MM.1S (cell line): ENCODE measurements at regions not wholly inside any gene's neighbourhood (a gene's known extent, or its start where the extent isn't known, plus 50 kb on each side); places are given as distances from the start of the nearest gene placed in this dataset.

Source experiments
- DNase-seq: peaks from one replicate; pipeline ENCODE4 v3.0.0-alpha.2; 2015
- H2AFZ ChIP-seq: fragments of 300-600 bp; sonication (generic); 2 replicates; pipeline ENCODE4 v1.6.0; 2016; ENCODE audit warnings: antibody characterized with exemption, low read length
- H3F3A ChIP-seq: fragments of 300-600 bp; sonication (generic); 2 replicates; pipeline ENCODE4 v1.6.1; 2016; ENCODE audit warnings: mild to moderate bottlenecking, antibody characterized with exemption, low read length, moderate library complexity, mixed read lengths; ENCODE audit not compliant: insufficient read depth
- H3K27ac ChIP-seq: fragments of 300-600 bp; sonication (generic); 2 replicates; pipeline ENCODE4 v1.5.1; 2016; ENCODE audit warnings: mild to moderate bottlenecking, low read length
- H3K27me3 ChIP-seq: fragments of 300-600 bp; sonication (generic); replicated peaks from 2 replicates; pipeline ENCODE4 v1.6.0; 2016; ENCODE audit warnings: low read length; ENCODE audit not compliant: insufficient read depth
- H3K36me3 ChIP-seq: fragments of 300-600 bp; sonication (generic); replicated peaks from 2 replicates; pipeline ENCODE4 v1.6.1; 2016; ENCODE audit warnings: mild to moderate bottlenecking, low read length, mixed read lengths; ENCODE audit not compliant: insufficient read depth
- H3K4me1 ChIP-seq: fragments of 300-600 bp; sonication (generic); 2 replicates; pipeline ENCODE4 v1.6.1; 2016; ENCODE audit warnings: low read length, mixed read lengths
- H3K4me2 ChIP-seq: fragments of 300-600 bp; sonication (generic); 2 replicates; pipeline ENCODE4 v1.6.0; 2016; ENCODE audit warnings: low read depth, low read length
- H3K4me3 ChIP-seq: fragments of 300-600 bp; sonication (generic); 2 replicates; pipeline ENCODE4 v1.5.1; 2016; ENCODE audit warnings: low read length, mixed read lengths
- H3K79me2 ChIP-seq: fragments of 300-600 bp; sonication (generic); 2 replicates; pipeline ENCODE4 v1.6.1; 2016; ENCODE audit warnings: mixed run types, low read length, mixed read lengths
- H3K9ac ChIP-seq: fragments of 300-600 bp; sonication (generic); 2 replicates; pipeline ENCODE4 v1.6.1; 2016; ENCODE audit warnings: low read length, mixed read lengths
- H3K9me2 ChIP-seq: fragments of 300-600 bp; sonication (generic); replicated peaks from 2 replicates; pipeline ENCODE4 v1.6.1; 2016; ENCODE audit warnings: mild to moderate bottlenecking, low read length, mixed read lengths; ENCODE audit not compliant: insufficient read depth
- H3K9me3 ChIP-seq: fragments of 300-600 bp; sonication (generic); replicated peaks from 2 replicates; pipeline ENCODE4 v1.6.1; 2016; ENCODE audit warnings: mild to moderate bottlenecking, low read length, mixed read lengths; ENCODE audit not compliant: insufficient read depth
- H4K20me1 ChIP-seq: fragments of 300-600 bp; sonication (generic); 2 replicates; pipeline ENCODE4 v1.6.1; 2016; ENCODE audit warnings: mild to moderate bottlenecking, low read length, moderate library complexity, mixed read lengths; ENCODE audit not compliant: insufficient read depth
- EZH2 ChIP-seq: fragments of 300-600 bp; sonication (generic); optimal IDR thresholded peaks from 2 replicates; pipeline ENCODE3; 2017; ENCODE audit warnings: low read depth, mild to moderate bottlenecking, antibody characterized with exemption, low read length, mixed read lengths
- EZH2phosphoT487 ChIP-seq: fragments of 300-600 bp; sonication (generic); IDR thresholded peaks from 2 replicates; pipeline ENCODE4 v1.6.1; 2018; ENCODE audit warnings: antibody characterized with exemption, low read length
- TF ChIP-seq, protein P1 (sequence below): fragments of 300-600 bp; sonication (generic); IDR thresholded peaks from 2 replicates; pipeline ENCODE4 v1.5.1; 2016; ENCODE audit warnings: antibody characterized with exemption, low read length, mixed read lengths

- Histone ChIP-seq H3K4me3 (no peak overlapping the region), H2AFZ (no peak overlapping the region)
- peak; percentile 21 for DNase-seq
Observed at GRCh38 chr13:89066868-89067466, 1395.8 kb downstream of the SLITRK5 start.

GRCh38 chr13:89072979-89073378, 1401.8 kb downstream of the SLITRK5 start:
- no peaks in the 10 kb centered on the region for H3F3A ChIP-seq
- no peaks in the 10 kb centered on the region for H3K9me2 ChIP-seq
- H3K4me1 ChIP-seq: no peaks in the 10 kb centered on the region
- no peaks in the 10 kb centered on the region for H3K27me3 ChIP-seq
- no peak overlapping the region for H3K4me3 ChIP-seq
- H2AFZ ChIP-seq: no peak overlapping the region
- no peaks in the 10 kb centered on the region for H3K36me3 ChIP-seq
- H3K4me2 ChIP-seq: no peak overlapping the region
- no peaks in the 10 kb centered on the region for H4K20me1 ChIP-seq
- no peak overlapping the region for H3K27ac ChIP-seq
- H3K9me3 ChIP-seq: no peaks in the 10 kb centered on the region
- H3K79me2 ChIP-seq: no peaks in the 10 kb centered on the region
- no peak overlapping the region for H3K9ac ChIP-seq
- no peak for DNase-seq
- TF ChIP-seq, protein P1, sequence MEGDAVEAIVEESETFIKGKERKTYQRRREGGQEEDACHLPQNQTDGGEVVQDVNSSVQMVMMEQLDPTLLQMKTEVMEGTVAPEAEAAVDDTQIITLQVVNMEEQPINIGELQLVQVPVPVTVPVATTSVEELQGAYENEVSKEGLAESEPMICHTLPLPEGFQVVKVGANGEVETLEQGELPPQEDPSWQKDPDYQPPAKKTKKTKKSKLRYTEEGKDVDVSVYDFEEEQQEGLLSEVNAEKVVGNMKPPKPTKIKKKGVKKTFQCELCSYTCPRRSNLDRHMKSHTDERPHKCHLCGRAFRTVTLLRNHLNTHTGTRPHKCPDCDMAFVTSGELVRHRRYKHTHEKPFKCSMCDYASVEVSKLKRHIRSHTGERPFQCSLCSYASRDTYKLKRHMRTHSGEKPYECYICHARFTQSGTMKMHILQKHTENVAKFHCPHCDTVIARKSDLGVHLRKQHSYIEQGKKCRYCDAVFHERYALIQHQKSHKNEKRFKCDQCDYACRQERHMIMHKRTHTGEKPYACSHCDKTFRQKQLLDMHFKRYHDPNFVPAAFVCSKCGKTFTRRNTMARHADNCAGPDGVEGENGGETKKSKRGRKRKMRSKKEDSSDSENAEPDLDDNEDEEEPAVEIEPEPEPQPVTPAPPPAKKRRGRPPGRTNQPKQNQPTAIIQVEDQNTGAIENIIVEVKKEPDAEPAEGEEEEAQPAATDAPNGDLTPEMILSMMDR: no peak
- TF ChIP-seq EZH2phosphoT487: no peak
- no peak for TF ChIP-seq EZH2

More at GRCh38 chr13:89066868-89067466, 1395.8 kb downstream of the SLITRK5 start:
- no peaks in the 10 kb centered on the region for H3K36me3 ChIP-seq
- H3K9me2 ChIP-seq: no peaks in the 10 kb centered on the region
- no peaks in the 10 kb centered on the region for H3K4me1 ChIP-seq
- H3K27ac ChIP-seq: no peak overlapping the region
- H3K9ac ChIP-seq: no peak overlapping the region
- H3K27me3 ChIP-seq: no peaks in the 10 kb centered on the region
- H3K9me3 ChIP-seq: no peaks in the 10 kb centered on the region
- H3K79me2 ChIP-seq: no peaks in the 10 kb centered on the region
- no peaks in the 10 kb centered on the region for H4K20me1 ChIP-seq
- H3K4me2 ChIP-seq: no peak overlapping the region
- H3F3A ChIP-seq: no peaks in the 10 kb centered on the region
- TF ChIP-seq EZH2phosphoT487: no peak
- TF ChIP-seq, protein P1: peak; percentile 36

DNA sequence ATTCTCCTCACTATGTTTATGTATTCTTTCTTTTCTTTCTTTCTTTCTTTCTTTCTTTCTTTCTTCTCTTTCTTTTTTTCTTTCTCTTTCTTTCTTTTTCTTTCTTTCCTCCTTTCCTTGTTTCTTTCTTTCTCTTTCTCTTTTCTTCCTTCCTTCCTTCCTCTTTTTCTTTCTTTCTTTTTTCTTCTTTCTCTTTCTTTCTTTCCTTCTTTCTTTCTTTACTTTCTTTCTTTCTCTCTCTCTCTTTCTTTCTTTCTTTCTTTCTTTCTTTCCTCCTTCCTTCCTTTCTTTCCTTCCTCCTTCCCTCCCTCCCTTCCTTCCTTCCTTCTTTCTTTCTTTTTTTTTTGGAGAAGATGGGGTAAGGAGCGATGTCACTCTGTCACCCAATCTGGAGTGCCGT, 1405.5 kb downstream of the SLITRK5 start:
- Histone ChIP-seq H3K79me2 (no peaks in the 10 kb centered on the region), H3K4me1 (no peaks in the 10 kb centered on the region), H3K9me2 (no peaks in the 10 kb centered on the region), H3F3A (no peaks in the 10 kb centered on the region), H3K9me3 (no peaks in the 10 kb centered on the region), H3K36me3 (no peaks in the 10 kb centered on the region), H3K9ac (no peak overlapping the region), H3K27me3 (no peaks in the 10 kb centered on the region), H2AFZ (no peak overlapping the region), H3K4me2 (no peak overlapping the region), H3K27ac (no peak overlapping the region), H3K4me3 (no peak overlapping the region), H4K20me1 (no peaks in the 10 kb centered on the region)
- no peak for DNase-seq
- TF ChIP-seq EZH2: no peak
- TF ChIP-seq EZH2phosphoT487: no peak
- TF ChIP-seq, protein P1: no peak
